Liver (tissue), 8 donors: ENCODE measurements at regions not wholly inside any gene's neighbourhood (a gene's known extent, or its start where the extent isn't known, plus 50 kb on each side); places are given as distances from the start of the nearest gene placed in this dataset.

Experiments used
- DNase-seq: peaks from one replicate; pipeline ENCODE4 v3.0.0-alpha.2; 2017; ENCODE audit warnings: low spot score
- H3K27ac ChIP-seq, 2 donors: one replicate each; pipeline ENCODE4 v1.7.0; 2013; ENCODE audit warnings: inconsistent platforms in 2 of 2, low read length in 2 of 2, control low read depth in 1 of 2, low read depth in 1 of 2, mild to moderate bottlenecking in 1 of 2
- H3K27me3 ChIP-seq, 4 donors: one replicate each; pipeline versions ENCODE4 v1.6.1 to v1.7.0; 2013; ENCODE audit warnings: low read length in 3 of 4, inconsistent platforms in 1 of 4, mild to moderate bottlenecking in 1 of 4, moderate library complexity in 1 of 4; ENCODE audit not compliant: control insufficient read depth in 4 of 4, insufficient read depth in 4 of 4
- H3K36me3 ChIP-seq, 4 donors: one replicate each; pipeline versions ENCODE4 v1.6.1 to v1.7.0; 2013; ENCODE audit warnings: low read length in 3 of 4, mild to moderate bottlenecking in 3 of 4, low read depth in 1 of 4, moderate library complexity in 1 of 4; ENCODE audit not compliant: control insufficient read depth in 4 of 4, insufficient read depth in 3 of 4
- H3K4me1 ChIP-seq, 4 donors: one replicate each; pipeline versions ENCODE4 v1.6.1 to v1.7.0; 2013; ENCODE audit warnings: low read length in 3 of 4, mild to moderate bottlenecking in 3 of 4, moderate library complexity in 1 of 4; ENCODE audit not compliant: control insufficient read depth in 4 of 4, insufficient read depth in 4 of 4
- H3K4me3 ChIP-seq, 3 donors: one replicate each; pipeline versions ENCODE4 v1.6.1 to v1.7.0; 2013; ENCODE audit warnings: low read length in 3 of 3, control low read depth in 1 of 3, low read depth in 1 of 3, mild to moderate bottlenecking in 1 of 3
- H3K9ac ChIP-seq, 2 donors: one replicate each; pipeline ENCODE4 v1.7.0; 2013; ENCODE audit warnings: low read length in 2 of 2, mild to moderate bottlenecking in 2 of 2, moderate library complexity in 2 of 2, control low read depth in 1 of 2, low read depth in 1 of 2
- H3K9me3 ChIP-seq, 4 donors: one replicate each; pipeline versions ENCODE4 v1.6.1 to v1.7.0; 2013; ENCODE audit warnings: low read length in 3 of 4; ENCODE audit not compliant: control insufficient read depth in 4 of 4
- CTCF ChIP-seq: fragments of 150-350 bp; IDR thresholded peaks from 2 replicates; pipeline ENCODE4 v1.5.1; 2017; ENCODE audit warnings: improper control_type of control experiment, low read depth, low read length; ENCODE audit not compliant: missing input control
- EGR1 ChIP-seq, 2 donors: IDR thresholded peaks; 2 replicates each; pipeline ENCODE4 v1.6.1; 2016 to 2018; ENCODE audit warnings: antibody characterized with exemption in 2 of 2, low read depth in 2 of 2
- FOXA1 ChIP-seq: IDR thresholded peaks from 2 replicates; pipeline ENCODE4 v1.6.1; 2016; ENCODE audit warnings: antibody characterized with exemption
- FOXA2 ChIP-seq: IDR thresholded peaks from 2 replicates; pipeline ENCODE4 v1.6.1; 2016; ENCODE audit warnings: antibody characterized with exemption
- GABPA ChIP-seq, 2 donors: IDR thresholded peaks in 1 of 2; conservative IDR thresholded peaks in 1 of 2; 2 replicates each; pipeline ENCODE4 v1.6.1; 2016; ENCODE audit warnings: antibody characterized with exemption in 2 of 2, mild to moderate bottlenecking in 1 of 2, moderate library complexity in 1 of 2
- HNF4A ChIP-seq, 2 donors: conservative IDR thresholded peaks; 2 replicates each; pipeline ENCODE4 v1.6.1; 2016; ENCODE audit warnings: antibody characterized with exemption in 2 of 2, mild to moderate bottlenecking in 2 of 2
- HNF4G ChIP-seq: IDR thresholded peaks from 2 replicates; pipeline ENCODE4 v1.6.1; 2016; ENCODE audit warnings: antibody characterized with exemption
- JUND ChIP-seq, 2 donors: IDR thresholded peaks; 2 replicates each; pipeline ENCODE4 v1.6.1; 2016; ENCODE audit warnings: antibody characterized with exemption in 2 of 2
- MAX ChIP-seq: IDR thresholded peaks from 2 replicates; pipeline ENCODE4 v1.6.1; 2016; ENCODE audit warnings: antibody characterized with exemption
- NR2F2 ChIP-seq: IDR thresholded peaks from 2 replicates; pipeline ENCODE4 v1.6.1; 2016; ENCODE audit warnings: antibody characterized with exemption
- RAD21 ChIP-seq, 2 donors: IDR thresholded peaks; 2 replicates each; pipeline ENCODE4 v1.6.1; 2016; ENCODE audit warnings: antibody characterized with exemption in 2 of 2, mild to moderate bottlenecking in 2 of 2
- RXRA ChIP-seq, 2 donors: IDR thresholded peaks; 2 replicates each; pipeline ENCODE4 v1.6.1; 2017 to 2018; ENCODE audit warnings: antibody characterized with exemption in 2 of 2, mild to moderate bottlenecking in 1 of 2
- SP1 ChIP-seq: IDR thresholded peaks from 2 replicates; pipeline ENCODE4 v1.6.1; 2018; ENCODE audit warnings: antibody characterized with exemption, mild to moderate bottlenecking
- TAF1 ChIP-seq: conservative IDR thresholded peaks from 2 replicates; pipeline ENCODE4 v1.6.1; 2016; ENCODE audit warnings: antibody characterized with exemption, mild to moderate bottlenecking
- YY1 ChIP-seq: IDR thresholded peaks from 2 replicates; pipeline ENCODE4 v1.6.1; 2016; ENCODE audit warnings: antibody characterized with exemption, mild to moderate bottlenecking
- ZBTB33 ChIP-seq: IDR thresholded peaks from 2 replicates; pipeline ENCODE4 v1.6.1; 2016; ENCODE audit warnings: antibody characterized with exemption
- WGBS: extraction: QIAGEN DNeasy Blood & Tissue Kit; methylation state at CpG from one replicate; pipeline ENCODE4 v1.1.7; 2013; 5-methylcytosine and 5-hydroxymethylcytosine counted together
- TF ChIP-seq, protein P1 (sequence below): IDR thresholded peaks from 2 replicates; pipeline ENCODE4 v1.6.1; 2016; ENCODE audit warnings: antibody characterized with exemption
- TF ChIP-seq, protein P2 (sequence below): IDR thresholded peaks from 2 replicates; pipeline ENCODE4 v1.6.1; 2016; ENCODE audit warnings: antibody characterized with exemption, mild to moderate bottlenecking
- donor health status: healthy.
- donor health status: healthy.
- donor health status: healthy.
- donor health status: healthy.
- donor health status: healthy.

DNA sequence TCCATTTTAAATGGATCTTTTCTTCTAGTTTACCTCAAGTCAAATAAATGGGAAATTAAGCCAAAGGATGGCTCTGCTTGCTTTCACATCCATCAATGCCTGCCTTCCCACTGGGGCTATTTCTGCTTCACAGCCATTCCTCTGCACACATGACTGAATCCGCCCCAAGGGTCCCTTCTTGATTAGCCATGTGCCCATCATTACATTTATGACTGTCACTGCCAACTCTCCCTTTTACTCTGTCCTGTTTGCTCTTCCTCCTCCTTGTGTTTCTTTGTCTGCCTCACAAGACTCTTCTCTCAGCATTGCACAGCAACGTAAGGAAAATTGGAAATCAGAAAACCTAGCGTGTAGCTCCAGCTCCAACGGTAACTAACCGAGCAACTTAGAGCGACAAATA lies 410.2 kb downstream of the TBC1D4 start:
- Histone ChIP-seq H3K36me3 (no peaks in the 10 kb centered on the region), H3K27me3 (no peaks in the 10 kb centered on the region), H3K9ac (no peak overlapping the region), H3K4me3 (no peak overlapping the region), H3K27ac (no peak overlapping the region), H3K4me1 (no peaks in the 10 kb centered on the region), H3K9me3 (no peaks in the 10 kb centered on the region)
- TF ChIP-seq HNF4A (conservative IDR thresholded peaks at IDR 0.05) (no peak), TAF1 (no peak), RXRA (IDR thresholded peaks at IDR 0.05) (no peak), MAX (no peak), YY1 (no peak), EGR1 (IDR thresholded peaks at IDR 0.05; ENCODE audit: low read depth in 2 of 2) (no peak), NR2F2 (no peak), RAD21 (IDR thresholded peaks at IDR 0.05) (no peak), CTCF (no peak), JUND (IDR thresholded peaks at IDR 0.05) (no peak), HNF4G (no peak), FOXA2 (no peak), SP1 (no peak), GABPA (IDR thresholded peaks at IDR 0.05 in 1 of 2, conservative IDR thresholded peaks at IDR 0.05 in 1 of 2) (no peak)
- TF ChIP-seq, protein P1, sequence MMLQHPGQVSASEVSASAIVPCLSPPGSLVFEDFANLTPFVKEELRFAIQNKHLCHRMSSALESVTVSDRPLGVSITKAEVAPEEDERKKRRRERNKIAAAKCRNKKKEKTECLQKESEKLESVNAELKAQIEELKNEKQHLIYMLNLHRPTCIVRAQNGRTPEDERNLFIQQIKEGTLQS = no peak
- TF ChIP-seq, protein P2, sequence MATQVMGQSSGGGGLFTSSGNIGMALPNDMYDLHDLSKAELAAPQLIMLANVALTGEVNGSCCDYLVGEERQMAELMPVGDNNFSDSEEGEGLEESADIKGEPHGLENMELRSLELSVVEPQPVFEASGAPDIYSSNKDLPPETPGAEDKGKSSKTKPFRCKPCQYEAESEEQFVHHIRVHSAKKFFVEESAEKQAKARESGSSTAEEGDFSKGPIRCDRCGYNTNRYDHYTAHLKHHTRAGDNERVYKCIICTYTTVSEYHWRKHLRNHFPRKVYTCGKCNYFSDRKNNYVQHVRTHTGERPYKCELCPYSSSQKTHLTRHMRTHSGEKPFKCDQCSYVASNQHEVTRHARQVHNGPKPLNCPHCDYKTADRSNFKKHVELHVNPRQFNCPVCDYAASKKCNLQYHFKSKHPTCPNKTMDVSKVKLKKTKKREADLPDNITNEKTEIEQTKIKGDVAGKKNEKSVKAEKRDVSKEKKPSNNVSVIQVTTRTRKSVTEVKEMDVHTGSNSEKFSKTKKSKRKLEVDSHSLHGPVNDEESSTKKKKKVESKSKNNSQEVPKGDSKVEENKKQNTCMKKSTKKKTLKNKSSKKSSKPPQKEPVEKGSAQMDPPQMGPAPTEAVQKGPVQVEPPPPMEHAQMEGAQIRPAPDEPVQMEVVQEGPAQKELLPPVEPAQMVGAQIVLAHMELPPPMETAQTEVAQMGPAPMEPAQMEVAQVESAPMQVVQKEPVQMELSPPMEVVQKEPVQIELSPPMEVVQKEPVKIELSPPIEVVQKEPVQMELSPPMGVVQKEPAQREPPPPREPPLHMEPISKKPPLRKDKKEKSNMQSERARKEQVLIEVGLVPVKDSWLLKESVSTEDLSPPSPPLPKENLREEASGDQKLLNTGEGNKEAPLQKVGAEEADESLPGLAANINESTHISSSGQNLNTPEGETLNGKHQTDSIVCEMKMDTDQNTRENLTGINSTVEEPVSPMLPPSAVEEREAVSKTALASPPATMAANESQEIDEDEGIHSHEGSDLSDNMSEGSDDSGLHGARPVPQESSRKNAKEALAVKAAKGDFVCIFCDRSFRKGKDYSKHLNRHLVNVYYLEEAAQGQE = no peak
- no peak for DNase-seq
- WGBS = 73% methylated on average over 6 of the region's 6 CpGs

DNA sequence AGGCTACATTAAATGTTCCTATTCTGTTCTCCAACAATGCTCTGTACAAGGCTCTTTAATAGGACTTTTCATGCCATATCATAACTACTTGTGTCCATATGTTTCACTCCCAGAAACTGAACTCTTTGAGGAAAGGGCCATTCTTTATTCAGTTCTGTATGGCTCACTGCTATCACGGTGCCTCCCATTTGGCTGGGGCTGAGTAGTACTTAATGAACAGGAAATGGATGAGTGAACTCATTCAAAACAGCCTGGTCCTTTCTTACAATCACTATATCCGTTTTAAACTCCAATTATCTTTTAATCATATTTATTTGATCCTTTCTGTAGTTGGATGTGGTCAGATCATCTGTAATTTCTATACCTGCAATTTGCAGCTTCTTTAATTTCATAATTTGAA lies 410.6 kb downstream of the TBC1D4 start:
- H3K9ac ChIP-seq = no peak overlapping the region
- no peaks in the 10 kb centered on the region for H3K9me3 ChIP-seq
- H3K36me3 ChIP-seq = no peaks in the 10 kb centered on the region
- no peaks in the 10 kb centered on the region for H3K27me3 ChIP-seq
- no peak overlapping the region for H3K4me3 ChIP-seq
- TF ChIP-seq JUND (IDR thresholded peaks at IDR 0.05) (no peak), FOXA1 (no peak), HNF4A (conservative IDR thresholded peaks at IDR 0.05) (no peak), ZBTB33 (no peak), RAD21 (IDR thresholded peaks at IDR 0.05) (no peak), YY1 (no peak), GABPA (IDR thresholded peaks at IDR 0.05 in 1 of 2, conservative IDR thresholded peaks at IDR 0.05 in 1 of 2) (no peak), MAX (no peak), RXRA (IDR thresholded peaks at IDR 0.05) (no peak), EGR1 (IDR thresholded peaks at IDR 0.05; ENCODE audit: low read depth in 2 of 2) (no peak), SP1 (no peak), CTCF (no peak), NR2F2 (no peak)
- WGBS = 36% methylated on average over 2 of the region's 2 CpGs
- DNase-seq = no peak
- no peak overlapping the region for H3K27ac ChIP-seq
- no peaks in the 10 kb centered on the region for H3K4me1 ChIP-seq
